ENCODE measurements at regions not wholly inside any gene's neighbourhood (a gene's known extent, or its start where the extent isn't known, plus 50 kb on each side); places are given as distances from the start of the nearest gene placed in this dataset.

DNA sequence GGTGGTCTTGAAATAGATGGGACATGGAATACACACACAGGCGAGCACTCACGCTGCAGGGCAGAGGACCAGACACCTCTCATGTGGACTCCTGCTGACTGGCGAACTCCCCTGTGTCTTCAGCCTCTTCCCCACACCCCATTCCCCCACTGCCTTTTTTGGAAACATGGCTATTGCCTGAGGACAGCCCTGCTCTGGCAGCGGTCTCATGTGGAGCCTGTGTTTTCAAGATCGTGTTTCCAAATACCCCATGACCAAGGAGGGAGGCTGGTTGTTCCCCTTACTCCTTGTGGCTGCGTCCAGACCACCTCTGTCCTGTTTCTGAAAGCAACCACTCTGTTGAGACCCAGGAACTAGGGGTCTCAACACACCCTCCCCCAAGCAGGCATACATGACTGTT, 119.4 kb downstream of the C1orf94 start:
- DNase-seq (ENCODE audit: low read depth, low spot score), result no peak
- CTCF ChIA-PET, result no interaction called here
- POLR2A ChIA-PET, result no interaction called here
- H3K4me3 ChIP-seq (ENCODE audit: low read depth, low read length), result no peak overlapping the region
- TF ChIP-seq, protein P1, sequence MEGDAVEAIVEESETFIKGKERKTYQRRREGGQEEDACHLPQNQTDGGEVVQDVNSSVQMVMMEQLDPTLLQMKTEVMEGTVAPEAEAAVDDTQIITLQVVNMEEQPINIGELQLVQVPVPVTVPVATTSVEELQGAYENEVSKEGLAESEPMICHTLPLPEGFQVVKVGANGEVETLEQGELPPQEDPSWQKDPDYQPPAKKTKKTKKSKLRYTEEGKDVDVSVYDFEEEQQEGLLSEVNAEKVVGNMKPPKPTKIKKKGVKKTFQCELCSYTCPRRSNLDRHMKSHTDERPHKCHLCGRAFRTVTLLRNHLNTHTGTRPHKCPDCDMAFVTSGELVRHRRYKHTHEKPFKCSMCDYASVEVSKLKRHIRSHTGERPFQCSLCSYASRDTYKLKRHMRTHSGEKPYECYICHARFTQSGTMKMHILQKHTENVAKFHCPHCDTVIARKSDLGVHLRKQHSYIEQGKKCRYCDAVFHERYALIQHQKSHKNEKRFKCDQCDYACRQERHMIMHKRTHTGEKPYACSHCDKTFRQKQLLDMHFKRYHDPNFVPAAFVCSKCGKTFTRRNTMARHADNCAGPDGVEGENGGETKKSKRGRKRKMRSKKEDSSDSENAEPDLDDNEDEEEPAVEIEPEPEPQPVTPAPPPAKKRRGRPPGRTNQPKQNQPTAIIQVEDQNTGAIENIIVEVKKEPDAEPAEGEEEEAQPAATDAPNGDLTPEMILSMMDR (IDR thresholded peaks at IDR 0.05; ENCODE audit: insufficient read depth, low read length, missing control alignments), result no peak

DNA sequence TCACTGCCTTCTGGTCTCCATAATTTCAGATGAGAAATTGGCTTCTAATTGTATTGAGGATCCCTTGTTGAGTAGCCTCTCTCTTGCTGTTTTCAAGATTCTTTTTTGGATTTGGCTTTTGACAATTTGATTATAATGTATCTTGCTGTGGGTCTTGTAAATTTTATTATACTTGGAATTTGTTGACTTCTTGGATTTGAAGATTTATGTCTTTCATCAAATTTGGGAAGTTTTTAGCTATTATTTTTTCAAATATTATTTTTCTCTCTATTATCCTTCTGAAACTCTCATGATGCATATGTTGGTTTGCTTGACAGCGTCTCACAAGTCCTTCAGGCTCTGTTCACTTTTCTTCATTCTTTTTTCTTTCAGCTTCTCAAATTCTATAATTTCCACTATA, 126.1 kb downstream of the C1orf94 start:
- CTCF ChIA-PET, result no interaction called here
- DNase-seq (ENCODE audit: low read depth, low spot score), result no peak
- POLR2A ChIA-PET, result no interaction called here
- TF ChIP-seq, protein P1 (IDR thresholded peaks at IDR 0.05; ENCODE audit: insufficient read depth, low read length, missing control alignments), result no peak
- no peak overlapping the region for H3K4me3 ChIP-seq (ENCODE audit: low read depth, low read length)

DNA sequence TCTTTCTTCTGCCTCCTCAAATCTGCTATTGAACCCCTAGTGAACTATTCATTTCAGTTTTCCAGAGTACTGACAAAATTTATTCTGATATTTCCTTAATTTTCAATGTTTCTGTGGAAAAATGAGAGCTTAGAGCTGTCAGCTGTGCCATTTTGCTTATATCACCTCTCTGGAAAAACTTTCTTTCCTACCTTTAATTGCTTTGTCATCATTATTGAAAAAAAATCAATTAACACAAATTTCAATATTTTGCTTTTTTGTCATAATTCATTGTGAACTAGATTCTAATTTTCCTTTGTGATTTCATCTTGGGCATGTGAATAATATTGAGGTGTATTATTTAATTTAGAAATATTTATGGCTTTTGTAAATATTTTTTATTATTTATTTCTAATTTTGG, 126.5 kb downstream of the C1orf94 start:
- TF ChIP-seq, protein P1 (IDR thresholded peaks at IDR 0.05; ENCODE audit: insufficient read depth, low read length, missing control alignments), result no peak
- POLR2A ChIA-PET, result no interaction called here
- DNase-seq (ENCODE audit: low read depth, low spot score), result no peak
- CTCF ChIA-PET, result no interaction called here
- no peak overlapping the region for H3K4me3 ChIP-seq (ENCODE audit: low read depth, low read length)

DNA sequence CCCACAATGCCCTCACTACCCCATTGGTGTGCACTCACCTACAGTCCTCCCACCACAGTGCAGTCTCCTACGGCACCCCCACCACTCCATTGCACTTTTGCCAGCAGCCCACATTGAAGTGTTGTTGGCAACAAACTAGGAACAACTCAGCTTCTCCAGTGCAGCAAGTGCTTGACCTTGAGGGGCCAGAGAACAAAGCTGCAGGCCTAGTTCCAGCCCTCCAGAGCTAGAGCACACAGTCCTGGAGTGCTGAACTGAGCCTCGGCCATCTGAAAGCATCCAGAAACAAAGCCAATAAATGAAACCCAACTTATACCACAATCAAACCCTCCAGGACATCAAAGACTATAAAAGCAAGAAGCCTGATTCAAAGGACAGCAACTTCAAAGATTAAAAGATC, 129.9 kb downstream of the C1orf94 start:
- ChIA-PET POLR2A (no interaction called here), CTCF (no interaction called here)
- DNase-seq (ENCODE audit: low read depth, low spot score), result no peak
- no peak overlapping the region for H3K4me3 ChIP-seq (ENCODE audit: low read depth, low read length)
- TF ChIP-seq, protein P1 (IDR thresholded peaks at IDR 0.05; ENCODE audit: insufficient read depth, low read length, missing control alignments), result no peak

DNA sequence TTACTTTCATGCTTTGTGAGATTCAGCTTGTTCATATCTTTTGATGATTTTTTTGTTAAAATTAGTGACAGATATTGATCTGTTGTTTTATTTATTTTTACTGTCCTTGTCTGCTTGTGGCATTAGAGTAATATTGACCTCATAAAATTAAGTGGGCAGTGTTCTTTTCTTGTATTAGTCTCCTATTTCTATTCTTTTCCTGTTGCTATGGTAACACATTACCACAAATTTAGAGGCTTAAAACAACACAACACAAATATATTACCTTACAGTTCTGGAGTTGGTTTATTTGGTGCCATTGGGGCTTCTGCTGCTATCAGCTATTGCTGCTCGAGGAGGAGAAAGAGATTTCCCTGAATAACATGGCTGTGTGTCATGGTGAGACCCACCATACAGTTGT, 135.7 kb downstream of the C1orf94 start:
- no peak for DNase-seq (ENCODE audit: low read depth, low spot score)
- no peak overlapping the region for H3K4me3 ChIP-seq (ENCODE audit: low read depth, low read length)
- POLR2A ChIA-PET, result no interaction called here
- TF ChIP-seq, protein P1 (IDR thresholded peaks at IDR 0.05; ENCODE audit: insufficient read depth, low read length, missing control alignments), result no peak
- CTCF ChIA-PET, result no interaction called here

DNA sequence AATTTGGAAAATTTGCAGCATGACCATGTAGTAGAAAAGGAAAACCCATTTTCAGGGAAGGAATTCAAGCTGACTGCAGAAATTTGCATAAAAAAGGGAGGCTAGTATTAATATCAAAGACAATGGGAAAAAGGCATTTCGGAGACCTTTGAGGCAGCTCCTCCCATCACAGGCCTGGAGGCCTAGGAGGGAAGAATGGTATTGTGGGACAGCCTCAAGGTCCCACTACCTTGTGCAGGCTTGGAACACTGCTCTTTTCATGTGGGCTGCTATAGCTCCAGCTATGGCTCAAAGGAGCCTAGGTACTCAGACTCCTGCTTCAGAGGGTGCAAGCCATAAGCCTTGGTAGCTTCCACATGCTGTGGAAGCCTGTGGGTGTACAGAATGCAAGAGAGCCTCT, 139.3 kb downstream of the C1orf94 start:
- TF ChIP-seq, protein P1 (IDR thresholded peaks at IDR 0.05; ENCODE audit: insufficient read depth, low read length, missing control alignments), result no peak
- no peak for DNase-seq (ENCODE audit: low read depth, low spot score)
- ChIA-PET CTCF (no interaction called here), POLR2A (no interaction called here)
- no peak overlapping the region for H3K4me3 ChIP-seq (ENCODE audit: low read depth, low read length)
